T-helper 2 cell (primary cell): ENCODE measurements at regions not wholly inside any gene's neighbourhood (a gene's known extent, or its start where the extent isn't known, plus 50 kb on each side); places are given as distances from the start of the nearest gene placed in this dataset.
"Not testable (repeated sequence)": the region's sequence is repeated elsewhere in the genome, so short reads cannot be mapped to it uniquely, and the experiment has no call there.

Experiments
- DNase-seq, 5 experiments: peaks; one replicate each; pipeline versions ENCODE4 v3.0.0 to v3.0.0-alpha.2; 2012 to 2022

- DNase-seq: no peak
Observed at GRCh38 chr7:11221984-11222383, 248.3 kb downstream of the PHF14 start.

- no peak for DNase-seq
Observed at GRCh38 chr7:11224535-11224934, 250.9 kb downstream of the PHF14 start.

GRCh38 chr7:11228515-11228914, 254.8 kb downstream of the PHF14 start:
- DNase-seq: no peak

GRCh38 chr7:11231190-11231589, 257.5 kb downstream of the PHF14 start:
- DNase-seq: no peak

- DNase-seq: no peak
Observed at GRCh38 chr7:11232462-11232861, 258.8 kb downstream of the PHF14 start.

GRCh38 chr7:11233871-11234270, 260.2 kb downstream of the PHF14 start:
- no peak for DNase-seq

GRCh38 chr7:11235491-11235890, 261.8 kb downstream of the PHF14 start:
- no peak for DNase-seq

GRCh38 chr7:11236680-11237079, 263.0 kb downstream of the PHF14 start:
- no peak for DNase-seq

- no peak for DNase-seq
Observed at GRCh38 chr7:11237742-11238141, 264.1 kb downstream of the PHF14 start.

- DNase-seq: no peak
Observed at GRCh38 chr7:11239316-11239715, 265.6 kb downstream of the PHF14 start.

GRCh38 chr7:11243739-11244138, 270.1 kb downstream of the PHF14 start:
- DNase-seq: no peak

GRCh38 chr7:11244149-11244548, 270.5 kb downstream of the PHF14 start:
- DNase-seq: no peak

GRCh38 chr7:11247545-11247944, 273.9 kb downstream of the PHF14 start:
- peak in 1 of 5 experiments; percentile 75 for DNase-seq

GRCh38 chr7:11251436-11251835, 277.8 kb downstream of the PHF14 start:
- DNase-seq: no peak

- peak in 1 of 5 experiments; percentile 63 for DNase-seq
Observed at GRCh38 chr7:11252011-11252607, 278.4 kb downstream of the PHF14 start.

GRCh38 chr7:11252705-11253272, 279.1 kb downstream of the PHF14 start:
- DNase-seq: peak in 1 of 5 experiments; percentile 76

- DNase-seq: no peak
Observed at GRCh38 chr7:11256501-11256900, 282.8 kb downstream of the PHF14 start.

GRCh38 chr7:11261470-11261869, 287.8 kb downstream of the PHF14 start:
- DNase-seq: no peak

GRCh38 chr7:11266101-11266500, 292.4 kb downstream of the PHF14 start:
- DNase-seq: no peak

GRCh38 chr7:11272352-11272751, 298.7 kb downstream of the PHF14 start:
- DNase-seq: peak in 1 of 5 experiments; percentile 14

GRCh38 chr7:11274074-11274473, 300.4 kb downstream of the PHF14 start:
- no peak for DNase-seq

GRCh38 chr7:11281953-11282352, 308.3 kb downstream of the PHF14 start:
- no peak for DNase-seq

GRCh38 chr7:11283584-11283983, 309.9 kb downstream of the PHF14 start:
- DNase-seq: not testable (repeated sequence)

GRCh38 chr7:11290863-11291262, 317.2 kb downstream of the PHF14 start:
- DNase-seq: no peak

GRCh38 chr7:11294218-11294617, 320.5 kb downstream of the PHF14 start:
- DNase-seq: no peak
